Progenitor cell of endocrine pancreas (in vitro differentiated cells): ENCODE measurements at regions not wholly inside any gene's neighbourhood (a gene's known extent, or its start where the extent isn't known, plus 50 kb on each side); places are given as distances from the start of the nearest gene placed in this dataset.

Source experiments
- DNase-seq: peaks from one replicate; pipeline ENCODE4 v3.0.0; 2021; ENCODE audit warnings: low spot score; ENCODE audit not compliant: unreplicated experiment
- H3K27ac Mint-ChIP-seq: 2 replicates; pipeline ENCODE4 v1.8.0; 2021; ENCODE audit warnings: mild to moderate bottlenecking, moderate library complexity, mixed read lengths
- H3K27me3 Mint-ChIP-seq: 2 replicates; pipeline ENCODE4 v1.8.0; 2021; ENCODE audit warnings: mixed read lengths
- H3K36me3 Mint-ChIP-seq: 2 replicates; pipeline ENCODE4 v1.8.0; 2022; ENCODE audit warnings: mixed read lengths; ENCODE audit not compliant: insufficient read depth
- H3K4me1 Mint-ChIP-seq: 2 replicates; pipeline ENCODE4 v1.8.0; 2021; ENCODE audit warnings: low read depth, mixed read lengths
- H3K4me3 Mint-ChIP-seq: 2 replicates; pipeline ENCODE4 v1.8.0; 2021; ENCODE audit warnings: low read depth, mild to moderate bottlenecking, moderate library complexity, mixed read lengths
- H3K9me3 Mint-ChIP-seq: 2 replicates; pipeline ENCODE4 v1.8.0; 2021; ENCODE audit warnings: low read depth, mixed read lengths
- TF ChIP-seq, protein P1 (sequence below): fragments of 200-600 bp; sonication (generic); IDR thresholded peaks from one replicate; pipeline ENCODE4 v1.5.0; 2021; ENCODE audit warnings: antibody characterized with exemption, mild to moderate bottlenecking; ENCODE audit not compliant: unreplicated experiment

DNA sequence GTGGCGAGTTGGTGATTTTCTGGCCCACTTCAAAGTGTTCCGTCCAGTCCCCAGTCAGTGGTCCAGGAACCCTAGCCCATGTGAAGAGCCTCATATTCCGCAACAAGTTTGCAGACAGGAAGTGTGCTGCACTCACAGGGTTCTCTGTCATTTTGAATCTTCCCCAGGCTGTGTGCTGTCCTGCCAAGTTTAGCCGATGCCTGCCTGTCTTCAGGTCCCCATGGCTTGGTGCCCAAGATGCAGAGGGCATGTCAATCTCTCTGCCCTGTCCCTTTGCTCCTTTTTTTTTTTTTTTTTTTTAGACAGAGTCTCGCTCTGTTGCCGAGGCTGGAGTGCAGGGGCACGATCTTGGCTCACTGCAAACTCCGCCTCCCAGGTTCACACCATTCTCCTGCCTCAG is 69.9 kb upstream of the ATXN1 start:
- Mint-ChIP-seq H3K36me3 (no peaks in the 10 kb centered on the region), H3K4me1 (peaks cover 5% of the 10 kb centered on the region), H3K4me3 (no peak overlapping the region), H3K9me3 (no peaks in the 10 kb centered on the region), H3K27ac (no peak overlapping the region), H3K27me3 (peaks cover 2% of the 10 kb centered on the region)
- no peak for DNase-seq
- TF ChIP-seq, protein P1, sequence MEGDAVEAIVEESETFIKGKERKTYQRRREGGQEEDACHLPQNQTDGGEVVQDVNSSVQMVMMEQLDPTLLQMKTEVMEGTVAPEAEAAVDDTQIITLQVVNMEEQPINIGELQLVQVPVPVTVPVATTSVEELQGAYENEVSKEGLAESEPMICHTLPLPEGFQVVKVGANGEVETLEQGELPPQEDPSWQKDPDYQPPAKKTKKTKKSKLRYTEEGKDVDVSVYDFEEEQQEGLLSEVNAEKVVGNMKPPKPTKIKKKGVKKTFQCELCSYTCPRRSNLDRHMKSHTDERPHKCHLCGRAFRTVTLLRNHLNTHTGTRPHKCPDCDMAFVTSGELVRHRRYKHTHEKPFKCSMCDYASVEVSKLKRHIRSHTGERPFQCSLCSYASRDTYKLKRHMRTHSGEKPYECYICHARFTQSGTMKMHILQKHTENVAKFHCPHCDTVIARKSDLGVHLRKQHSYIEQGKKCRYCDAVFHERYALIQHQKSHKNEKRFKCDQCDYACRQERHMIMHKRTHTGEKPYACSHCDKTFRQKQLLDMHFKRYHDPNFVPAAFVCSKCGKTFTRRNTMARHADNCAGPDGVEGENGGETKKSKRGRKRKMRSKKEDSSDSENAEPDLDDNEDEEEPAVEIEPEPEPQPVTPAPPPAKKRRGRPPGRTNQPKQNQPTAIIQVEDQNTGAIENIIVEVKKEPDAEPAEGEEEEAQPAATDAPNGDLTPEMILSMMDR = no peak

DNA sequence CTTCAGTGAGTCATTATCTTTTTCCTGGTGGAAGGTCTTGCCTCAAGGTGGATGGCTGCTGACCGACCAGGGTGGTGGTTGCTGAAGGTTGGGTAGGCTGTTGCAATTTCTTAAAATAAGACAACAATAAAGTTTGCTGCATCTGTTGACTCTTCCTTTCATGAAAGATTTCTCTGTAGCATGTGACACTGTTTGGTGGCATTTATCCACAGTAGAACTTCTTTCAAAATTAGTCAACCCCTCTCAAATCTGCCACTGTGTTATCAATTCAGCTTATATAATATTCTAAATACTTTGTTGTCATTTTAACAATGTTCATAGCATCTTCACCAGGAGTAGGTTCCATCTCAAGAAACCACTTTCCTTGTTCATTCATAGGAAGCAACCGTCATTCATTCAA is 66.8 kb upstream of the ATXN1 start:
- Mint-ChIP-seq H3K9me3 (no peaks in the 10 kb centered on the region), H3K4me1 (peaks cover 5% of the 10 kb centered on the region), H3K27ac (no peak overlapping the region), H3K27me3 (peaks cover 6% of the 10 kb centered on the region), H3K4me3 (no peak overlapping the region), H3K36me3 (no peaks in the 10 kb centered on the region)
- TF ChIP-seq, protein P1 = no peak
- DNase-seq = no peak

DNA sequence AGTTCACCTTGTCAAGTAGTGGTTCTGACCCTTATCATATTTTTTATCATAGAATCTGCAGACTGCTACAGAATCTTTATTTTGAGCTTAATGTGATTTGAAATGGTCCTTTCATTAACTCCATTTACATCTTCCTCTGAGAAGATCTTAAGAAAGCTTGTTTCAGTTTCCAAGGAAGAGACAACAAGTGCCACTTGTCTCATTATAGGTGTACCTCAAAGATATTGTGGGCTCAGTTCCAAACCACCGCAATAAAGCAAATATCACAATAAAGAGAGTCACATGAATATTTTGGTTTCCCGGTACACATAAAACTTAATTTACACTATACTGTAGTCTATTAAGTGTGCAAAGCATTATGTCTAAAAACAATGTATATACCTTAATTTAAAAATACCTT is 66.4 kb upstream of the ATXN1 start:
- H3K9me3 Mint-ChIP-seq = no peaks in the 10 kb centered on the region
- TF ChIP-seq, protein P1 = no peak
- no peak overlapping the region for H3K27ac Mint-ChIP-seq
- no peaks in the 10 kb centered on the region for H3K36me3 Mint-ChIP-seq
- H3K4me3 Mint-ChIP-seq = no peak overlapping the region
- peaks cover 3% of the 10 kb centered on the region for H3K4me1 Mint-ChIP-seq
- no peak for DNase-seq
- H3K27me3 Mint-ChIP-seq = peaks cover 6% of the 10 kb centered on the region

DNA sequence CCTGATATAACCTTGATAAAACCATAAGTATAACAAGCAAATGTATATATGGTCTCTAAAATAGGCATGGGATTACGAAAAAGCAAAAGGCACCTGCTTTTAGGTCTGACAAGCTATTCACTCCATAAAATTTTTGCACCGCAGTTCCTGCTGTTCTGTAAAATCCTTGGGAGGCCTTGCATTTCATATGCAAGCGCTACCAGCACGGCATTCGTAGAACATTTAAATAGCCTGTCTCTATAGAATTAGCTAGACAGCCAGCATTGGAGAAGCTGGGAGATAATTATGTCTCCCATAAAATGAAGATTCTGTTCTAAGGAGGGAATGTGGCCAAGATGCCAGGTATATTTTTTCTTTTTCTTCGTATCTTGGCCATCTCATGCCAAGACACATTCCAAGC is 64.5 kb upstream of the ATXN1 start:
- DNase-seq = no peak
- TF ChIP-seq, protein P1 = no peak
- Mint-ChIP-seq H3K4me1 (peaks cover 4% of the 10 kb centered on the region), H3K36me3 (no peaks in the 10 kb centered on the region), H3K27ac (no peak overlapping the region), H3K4me3 (no peak overlapping the region), H3K9me3 (no peaks in the 10 kb centered on the region), H3K27me3 (peaks cover 6% of the 10 kb centered on the region)

DNA sequence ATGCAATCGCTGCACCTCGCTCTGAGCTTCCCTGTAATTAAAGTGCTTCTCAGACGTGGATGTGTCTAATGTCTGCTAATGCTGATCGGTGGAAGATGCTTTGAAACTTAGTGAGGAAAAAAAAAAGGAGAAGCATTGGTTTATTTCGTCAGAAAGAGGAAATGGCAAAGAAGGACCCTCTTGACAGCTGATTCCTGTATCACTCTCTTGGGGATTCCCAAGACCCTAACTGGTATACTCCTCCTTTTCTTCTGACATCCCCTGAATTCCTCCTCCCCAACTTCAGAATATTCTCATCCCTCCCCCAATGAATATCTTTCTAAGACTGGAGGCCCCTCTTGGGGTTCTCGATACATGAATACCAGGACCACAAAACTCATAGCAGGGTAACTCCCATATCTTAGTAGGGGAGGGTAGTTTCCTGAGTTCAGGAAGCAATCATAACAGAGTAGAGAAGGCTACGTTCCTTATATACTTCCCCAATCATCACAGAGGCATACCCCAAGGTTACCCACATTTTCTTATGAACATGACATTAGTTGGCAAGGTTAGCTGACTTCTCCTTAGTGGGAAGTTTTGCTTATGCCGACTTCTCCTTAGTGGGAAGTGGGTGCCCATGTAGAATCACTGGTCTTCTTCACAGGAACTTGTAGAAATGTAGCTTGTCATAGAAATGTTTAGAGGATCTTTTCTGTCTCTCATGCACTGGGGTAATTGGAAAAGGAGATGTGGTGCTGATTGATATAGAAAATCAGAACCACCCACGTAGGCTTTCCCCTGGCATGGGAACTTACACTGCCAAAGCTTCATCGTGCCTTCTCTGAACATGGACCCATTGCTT is 63.8 kb upstream of the ATXN1 start:
- Mint-ChIP-seq H3K36me3 (no peaks in the 10 kb centered on the region), H3K27ac (no peak overlapping the region), H3K4me3 (no peak overlapping the region), H3K4me1 (peaks cover 4% of the 10 kb centered on the region), H3K27me3 (peaks cover 6% of the 10 kb centered on the region), H3K9me3 (no peaks in the 10 kb centered on the region)
- TF ChIP-seq, protein P1 = no peak
- no peak for DNase-seq
